Naive thymus-derived CD4-positive, alpha-beta T cell (primary cell): ENCODE measurements at regions not wholly inside any gene's neighbourhood (a gene's known extent, or its start where the extent isn't known, plus 50 kb on each side); places are given as distances from the start of the nearest gene placed in this dataset.

Source experiments
- ATAC-seq: fragments of 150-1000 bp; cut with Tn5 transposase; 2 replicates; pipeline ENCODE4 v1.10.0; 2021; ENCODE audit warnings: mild to moderate bottlenecking, moderate library complexity
- CTCF ChIA-PET: fragments of 350-600 bp; sonication (Branson Sonifier 250); formaldehyde crosslinking; loops from one replicate; lab custom pipeline; 2021; ENCODE audit warnings: antibody characterized with exemption; lab: Charles Lee
- POLR2A ChIA-PET: fragments of 350-600 bp; sonication (Branson Sonifier 250); formaldehyde crosslinking; loops from one replicate; lab custom pipeline; 2021; ENCODE audit warnings: antibody characterized with exemption, inconsistent platforms; lab: Charles Lee
- DNase-seq, 9 donors: peaks; one replicate each; pipeline versions ENCODE4 v3.0.0 to v3.0.0-alpha.2; 2020 to 2022; ENCODE audit warnings: mixed read lengths in 1 of 9
- H3K27ac ChIP-seq: one replicate; pipeline ENCODE4 v1.7.0; 2013; ENCODE audit warnings: mild to moderate bottlenecking, low read depth, low read length, moderate library complexity
- H3K27me3 ChIP-seq, 2 donors: one replicate each; pipeline ENCODE4 v1.7.0; 2013; ENCODE audit warnings: low read length in 2 of 2, mild to moderate bottlenecking in 2 of 2, moderate library complexity in 2 of 2; ENCODE audit not compliant: control insufficient read depth in 2 of 2, insufficient read depth in 2 of 2
- H3K36me3 ChIP-seq, 3 experiments: 1 replicate in 2 of 3; 2 replicates in 1 of 3; pipeline ENCODE4 v1.7.0; 2013; ENCODE audit warnings: low read length in 3 of 3, mild to moderate bottlenecking in 3 of 3, moderate library complexity in 1 of 3; ENCODE audit not compliant: insufficient read depth in 3 of 3, control insufficient read depth in 2 of 3
- H3K4me1 ChIP-seq, 2 donors: one replicate each; pipeline ENCODE4 v1.7.0; 2013; ENCODE audit warnings: low read length in 2 of 2, mild to moderate bottlenecking in 2 of 2, moderate library complexity in 1 of 2; ENCODE audit not compliant: control insufficient read depth in 2 of 2, insufficient read depth in 2 of 2
- H3K4me3 ChIP-seq: 2 replicates; pipeline ENCODE4 v1.7.0; 2013; ENCODE audit warnings: mild to moderate bottlenecking, low read length
- H3K9me3 ChIP-seq, 3 experiments: 1 replicate in 2 of 3; 2 replicates in 1 of 3; pipeline ENCODE4 v1.7.0; 2013; ENCODE audit warnings: low read length in 3 of 3; ENCODE audit not compliant: control insufficient read depth in 2 of 3
- H3K27ac Mint-ChIP-seq, 9 donors: one replicate each; pipeline ENCODE4 v1.8.0; 2020 to 2022; ENCODE audit warnings: mixed read lengths in 9 of 9, mild to moderate bottlenecking in 8 of 9, moderate library complexity in 5 of 9, inconsistent platforms in 2 of 9
- H3K27me3 Mint-ChIP-seq, 5 donors: one replicate each; pipeline ENCODE4 v1.8.0; 2021 to 2022; ENCODE audit warnings: mixed read lengths in 5 of 5, mild to moderate bottlenecking in 1 of 5
- H3K36me3 Mint-ChIP-seq, 5 donors: one replicate each; pipeline ENCODE4 v1.8.0; 2020 to 2022; ENCODE audit warnings: mixed read lengths in 5 of 5, mild to moderate bottlenecking in 3 of 5, inconsistent platforms in 1 of 5
- H3K4me1 Mint-ChIP-seq, 7 donors: one replicate each; pipeline ENCODE4 v1.8.0; 2020 to 2022; ENCODE audit warnings: mixed read lengths in 7 of 7, mild to moderate bottlenecking in 3 of 7, inconsistent platforms in 1 of 7
- H3K4me3 Mint-ChIP-seq, 10 donors: one replicate each; pipeline ENCODE4 v1.8.0; 2020 to 2022; ENCODE audit warnings: mild to moderate bottlenecking in 10 of 10, mixed read lengths in 10 of 10, moderate library complexity in 6 of 10, inconsistent platforms in 2 of 10
- H3K9me3 Mint-ChIP-seq, 11 donors: one replicate each; pipeline ENCODE4 v1.8.0; 2020 to 2022; ENCODE audit warnings: mixed read lengths in 11 of 11, mild to moderate bottlenecking in 4 of 11, inconsistent platforms in 1 of 11, moderate library complexity in 1 of 11
- intact Hi-C, 2 donors: fragments of 100-400 bp; cut with micrococcal nuclease; formaldehyde crosslinking; loops; one replicate each; pipeline ENCODE4 v1.15.1; 2023

DNA sequence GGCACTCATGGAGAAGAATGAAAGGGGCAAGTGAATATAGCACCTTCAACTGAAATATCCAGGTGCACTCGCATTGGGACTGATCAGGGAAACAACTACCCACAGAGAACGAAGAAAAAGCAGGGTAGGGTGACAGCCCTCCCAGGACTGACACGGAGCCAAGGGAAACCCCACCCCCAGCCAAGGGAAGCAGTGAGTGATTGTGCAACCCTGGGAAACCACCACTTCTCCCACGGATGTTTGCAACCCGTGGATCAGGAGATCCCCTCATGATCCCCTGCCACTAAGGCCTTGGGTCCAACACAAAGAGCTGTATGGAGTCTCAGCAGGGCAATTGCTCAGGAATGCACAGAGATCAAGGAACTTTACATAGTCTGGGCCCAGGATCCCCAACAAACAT lies 158.5 kb upstream of the HCCS start:
- Histone ChIP-seq H3K4me1 (no peaks in the 10 kb centered on the region), H3K27ac (no peak overlapping the region), H3K4me3 (no peak overlapping the region), H3K27me3 (no peaks in the 10 kb centered on the region), H3K9me3 (peaks cover 0 to 7% (median 0%) of the 10 kb centered on the region in 3 experiments), H3K36me3 (no peaks in the 10 kb centered on the region)
- Mint-ChIP-seq H3K4me1 (no peaks in the 10 kb centered on the region), H3K27me3 (no peaks in the 10 kb centered on the region), H3K27ac (no peak overlapping the region), H3K36me3 (peaks cover 0 to 18% (median 0%) of the 10 kb centered on the region in 5 donors), H3K9me3 (peaks cover 15 to 59% (median 28%) of the 10 kb centered on the region in 11 donors), H3K4me3 (no peak overlapping the region)
- intact Hi-C loops = no loop called here
- POLR2A ChIA-PET = no interaction called here
- ATAC-seq (no peak), DNase-seq (no peak)
- CTCF ChIA-PET = no interaction called here

DNA sequence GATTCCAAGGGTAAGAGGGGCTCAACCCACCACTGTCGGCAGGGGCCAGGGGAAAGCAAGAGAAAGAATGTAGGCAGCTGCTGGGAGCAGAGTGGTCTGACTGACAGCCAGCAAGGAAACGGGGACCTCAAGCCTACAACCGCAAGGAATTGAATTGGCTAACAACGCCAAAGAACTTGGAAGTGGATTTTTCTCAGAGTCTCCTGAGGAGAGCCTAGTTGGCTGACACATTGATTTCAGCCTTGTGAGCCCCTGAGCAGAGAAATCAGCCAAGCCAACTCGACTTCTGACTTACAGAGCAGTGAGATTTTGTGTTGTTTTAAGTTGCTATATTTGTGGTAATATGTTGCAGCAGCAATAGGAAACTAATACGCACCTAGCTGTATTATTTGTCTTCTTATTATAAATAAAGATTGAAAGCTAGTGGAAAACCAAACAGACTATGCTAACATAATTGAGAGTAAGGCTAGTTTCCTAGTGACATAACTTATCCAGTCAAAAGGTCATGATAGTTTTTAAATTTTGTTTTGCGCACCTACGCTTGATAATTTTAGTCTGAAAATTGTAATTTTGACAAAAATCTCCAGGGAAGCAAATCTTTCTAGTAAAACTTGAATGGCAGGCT lies 145.8 kb upstream of the HCCS start:
- H3K27ac ChIP-seq = no peak overlapping the region

DNA sequence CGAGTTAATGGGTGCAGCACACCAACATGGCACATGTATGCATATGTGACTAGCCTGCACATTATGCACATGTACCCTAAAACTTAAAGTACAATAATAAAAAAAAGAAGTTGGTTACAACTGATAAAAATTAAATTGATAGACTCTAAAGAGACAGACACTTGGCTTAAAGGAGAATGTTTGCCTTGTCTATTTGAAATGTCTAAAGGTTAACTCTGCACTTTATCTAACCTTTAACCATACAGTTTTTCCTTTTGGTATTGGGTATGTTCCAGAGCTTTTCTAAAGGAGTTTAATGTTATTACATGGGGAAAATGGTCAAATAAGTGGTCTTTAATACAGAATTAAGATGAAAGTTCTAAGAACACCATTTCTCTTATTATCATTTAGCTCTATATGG lies 145.1 kb upstream of the HCCS start:
- no peak for DNase-seq
- H3K27ac ChIP-seq = no peak overlapping the region
- H3K4me3 ChIP-seq = no peak overlapping the region
- intact Hi-C loops = no loop called here
- Mint-ChIP-seq H3K27ac (no peak overlapping the region), H3K9me3 (peaks cover 0 to 16% (median 7%) of the 10 kb centered on the region in 11 donors), H3K4me1 (no peaks in the 10 kb centered on the region), H3K27me3 (no peaks in the 10 kb centered on the region), H3K4me3 (no peak overlapping the region), H3K36me3 (peaks cover 0 to 4% (median 0%) of the 10 kb centered on the region in 5 donors)
- no peaks in the 10 kb centered on the region for H3K9me3 ChIP-seq
- H3K4me1 ChIP-seq = no peaks in the 10 kb centered on the region
- H3K27me3 ChIP-seq = no peaks in the 10 kb centered on the region
- ATAC-seq = no peak
- H3K36me3 ChIP-seq = no peaks in the 10 kb centered on the region
- ChIA-PET POLR2A (no interaction called here), CTCF (no interaction called here)

More for the DNA sequence above, 145.8 kb upstream of the HCCS start:
- Histone ChIP-seq H3K4me3 (no peak overlapping the region), H3K4me1 (no peaks in the 10 kb centered on the region), H3K9me3 (no peaks in the 10 kb centered on the region), H3K36me3 (no peaks in the 10 kb centered on the region), H3K27me3 (no peaks in the 10 kb centered on the region)
- no peak for ATAC-seq
- Mint-ChIP-seq H3K9me3 (peaks cover 0 to 18% (median 7%) of the 10 kb centered on the region in 11 donors), H3K36me3 (peaks cover 0 to 4% (median 0%) of the 10 kb centered on the region in 5 donors), H3K27me3 (no peaks in the 10 kb centered on the region), H3K4me3 (no peak overlapping the region), H3K27ac (no peak overlapping the region), H3K4me1 (no peaks in the 10 kb centered on the region)
- POLR2A ChIA-PET = no interaction called here
- DNase-seq = no peak
- intact Hi-C loops = no loop called here
- CTCF ChIA-PET = no interaction called here

DNA sequence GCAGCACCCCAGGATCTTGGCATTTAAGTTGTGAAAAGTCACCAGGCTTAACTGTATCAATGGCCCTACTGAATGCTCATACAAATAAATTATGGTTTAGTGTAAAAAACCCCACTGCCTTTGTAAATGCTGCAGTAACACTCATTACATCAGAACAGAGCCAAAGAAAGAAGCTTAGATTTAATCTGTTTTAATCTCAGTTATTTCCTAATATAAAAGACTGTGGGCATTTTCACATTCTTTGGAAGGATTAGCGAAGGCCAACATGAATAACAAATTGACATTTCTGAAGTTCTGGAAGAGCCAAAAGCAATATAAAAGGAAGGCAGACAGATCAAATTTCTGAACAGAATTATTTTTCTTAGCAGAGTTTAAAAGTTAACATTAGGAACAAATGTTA lies 140.0 kb upstream of the HCCS start:
- Histone ChIP-seq H3K4me3 (no peak overlapping the region), H3K4me1 (no peaks in the 10 kb centered on the region), H3K36me3 (no peaks in the 10 kb centered on the region), H3K27me3 (no peaks in the 10 kb centered on the region), H3K9me3 (no peaks in the 10 kb centered on the region), H3K27ac (no peak overlapping the region)
- intact Hi-C loops = no loop called here
- Mint-ChIP-seq H3K9me3 (peaks cover 0 to 28% (median 7%) of the 10 kb centered on the region in 11 donors), H3K36me3 (peaks cover 0 to 4% (median 0%) of the 10 kb centered on the region in 5 donors), H3K27me3 (no peaks in the 10 kb centered on the region), H3K27ac (no peak overlapping the region), H3K4me3 (no peak overlapping the region), H3K4me1 (no peaks in the 10 kb centered on the region)
- ATAC-seq = no peak
- DNase-seq = no peak
- ChIA-PET POLR2A (no interaction called here), CTCF (no interaction called here)

DNA sequence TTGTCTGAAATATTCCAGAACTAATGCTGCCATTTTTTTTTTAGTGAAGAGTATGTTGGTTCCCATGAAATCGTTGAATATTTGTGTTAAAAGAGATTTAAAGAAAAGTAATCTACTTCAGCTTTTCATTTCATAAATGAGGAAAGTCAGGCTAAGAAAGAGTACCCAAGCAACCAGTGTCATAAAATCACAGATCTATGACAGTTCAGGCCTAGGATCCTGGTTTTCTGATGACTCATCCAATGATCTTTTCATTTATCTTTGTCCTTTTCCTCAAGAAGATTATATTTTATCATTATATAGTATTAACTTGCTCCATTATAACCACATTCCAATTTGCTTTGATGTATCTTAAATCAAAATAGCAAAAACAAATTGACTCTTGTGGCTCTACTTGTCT lies 139.4 kb upstream of the HCCS start:
- intact Hi-C loops = no loop called here
- no peaks in the 10 kb centered on the region for H3K27me3 Mint-ChIP-seq
- no peaks in the 10 kb centered on the region for H3K4me1 Mint-ChIP-seq
- Histone ChIP-seq H3K4me1 (no peaks in the 10 kb centered on the region), H3K27ac (no peak overlapping the region), H3K4me3 (no peak overlapping the region), H3K36me3 (no peaks in the 10 kb centered on the region), H3K9me3 (no peaks in the 10 kb centered on the region), H3K27me3 (no peaks in the 10 kb centered on the region)
- ATAC-seq = no peak
- peaks cover 0 to 28% (median 7%) of the 10 kb centered on the region in 11 donors for H3K9me3 Mint-ChIP-seq
- no peak for DNase-seq
- H3K36me3 Mint-ChIP-seq = peaks cover 0 to 4% (median 0%) of the 10 kb centered on the region in 5 donors
- no peak overlapping the region for H3K27ac Mint-ChIP-seq
- ChIA-PET POLR2A (no interaction called here), CTCF (no interaction called here)
- H3K4me3 Mint-ChIP-seq = no peak overlapping the region

DNA sequence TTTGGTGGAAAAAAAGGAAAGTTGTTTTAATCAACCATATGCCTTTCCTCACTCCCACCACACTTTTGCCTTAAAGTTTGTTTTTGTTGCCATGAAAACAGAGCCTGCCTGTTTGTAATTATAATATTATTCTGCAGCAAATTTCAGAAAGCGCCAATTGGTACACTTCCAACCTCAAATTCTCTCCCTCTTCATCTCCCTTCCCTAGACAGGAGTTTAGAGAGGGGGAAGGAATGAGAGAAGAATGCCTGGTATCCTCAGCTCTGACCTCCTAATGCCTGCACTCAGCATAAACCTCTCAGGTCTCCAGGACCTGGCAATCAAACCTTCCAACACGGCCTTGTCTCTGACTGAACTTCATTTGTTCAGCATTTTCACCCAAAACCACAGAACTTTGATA lies 138.4 kb upstream of the HCCS start:
- Mint-ChIP-seq H3K27ac (no peak overlapping the region), H3K36me3 (peaks cover 0 to 5% (median 0%) of the 10 kb centered on the region in 5 donors), H3K9me3 (peaks cover 0 to 28% (median 8%) of the 10 kb centered on the region in 11 donors), H3K4me3 (no peak overlapping the region), H3K4me1 (no peaks in the 10 kb centered on the region), H3K27me3 (no peaks in the 10 kb centered on the region)
- Histone ChIP-seq H3K27ac (no peak overlapping the region), H3K4me3 (no peak overlapping the region), H3K9me3 (no peaks in the 10 kb centered on the region), H3K36me3 (no peaks in the 10 kb centered on the region), H3K4me1 (no peaks in the 10 kb centered on the region), H3K27me3 (no peaks in the 10 kb centered on the region)
- intact Hi-C loops = no loop called here
- no peak for DNase-seq
- ChIA-PET POLR2A (no interaction called here), CTCF (no interaction called here)
- no peak for ATAC-seq

DNA sequence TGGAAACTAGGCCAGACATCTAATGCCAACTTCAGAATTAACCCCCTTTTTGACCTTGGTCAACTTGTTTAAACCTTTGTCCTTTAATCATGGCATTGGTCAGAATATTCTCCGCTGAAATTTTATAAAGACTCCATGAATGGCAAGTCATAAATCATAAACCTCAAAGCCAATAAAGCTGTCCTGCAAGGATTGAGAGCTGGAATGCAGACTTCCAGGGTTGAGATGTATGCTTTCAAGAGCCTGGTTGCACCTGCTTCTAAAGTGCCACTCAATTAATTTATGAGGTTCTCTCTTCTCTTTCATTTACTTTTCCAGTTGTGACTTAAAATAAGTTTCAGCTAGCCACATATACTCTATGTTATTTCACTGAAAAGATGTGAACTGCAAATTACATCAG lies 136.2 kb upstream of the HCCS start:
- Mint-ChIP-seq H3K9me3 (peaks cover 0 to 26% (median 4%) of the 10 kb centered on the region in 11 donors), H3K4me1 (no peaks in the 10 kb centered on the region), H3K27ac (no peak overlapping the region), H3K4me3 (no peak overlapping the region), H3K36me3 (peaks cover 0 to 7% (median 0%) of the 10 kb centered on the region in 5 donors), H3K27me3 (no peaks in the 10 kb centered on the region)
- H3K27me3 ChIP-seq = no peaks in the 10 kb centered on the region
- no peaks in the 10 kb centered on the region for H3K4me1 ChIP-seq
- no peaks in the 10 kb centered on the region for H3K36me3 ChIP-seq
- CTCF ChIA-PET = no interaction called here
- H3K27ac ChIP-seq = no peak overlapping the region
- intact Hi-C loops = no loop called here
- DNase-seq (no peak), ATAC-seq (no peak)
- H3K9me3 ChIP-seq = no peaks in the 10 kb centered on the region
- no peak overlapping the region for H3K4me3 ChIP-seq
- POLR2A ChIA-PET = no interaction called here
